Liver (tissue), 3 donors: ENCODE measurements at regions not wholly inside any gene's neighbourhood (a gene's known extent, or its start where the extent isn't known, plus 50 kb on each side); places are given as distances from the start of the nearest gene placed in this dataset.

Experiments
- CTCF ChIP-seq: fragments of 150-350 bp; IDR thresholded peaks from 2 replicates; pipeline ENCODE4 v1.5.1; 2017; ENCODE audit warnings: improper control_type of control experiment, low read depth, low read length; ENCODE audit not compliant: missing input control
- FOXA1 ChIP-seq: IDR thresholded peaks from 2 replicates; pipeline ENCODE4 v1.6.1; 2016; ENCODE audit warnings: antibody characterized with exemption
- RAD21 ChIP-seq, 2 donors: IDR thresholded peaks; 2 replicates each; pipeline ENCODE4 v1.6.1; 2016; ENCODE audit warnings: antibody characterized with exemption in 2 of 2, mild to moderate bottlenecking in 2 of 2
- SP1 ChIP-seq: IDR thresholded peaks from 2 replicates; pipeline ENCODE4 v1.6.1; 2018; ENCODE audit warnings: antibody characterized with exemption, mild to moderate bottlenecking
- TAF1 ChIP-seq: conservative IDR thresholded peaks from 2 replicates; pipeline ENCODE4 v1.6.1; 2016; ENCODE audit warnings: antibody characterized with exemption, mild to moderate bottlenecking
- YY1 ChIP-seq: IDR thresholded peaks from 2 replicates; pipeline ENCODE4 v1.6.1; 2016; ENCODE audit warnings: antibody characterized with exemption, mild to moderate bottlenecking
- ZBTB33 ChIP-seq: IDR thresholded peaks from 2 replicates; pipeline ENCODE4 v1.6.1; 2016; ENCODE audit warnings: antibody characterized with exemption
- TF ChIP-seq, protein P1 (sequence below): IDR thresholded peaks from 2 replicates; pipeline ENCODE4 v1.6.1; 2016; ENCODE audit warnings: antibody characterized with exemption, mild to moderate bottlenecking
- donor health status: healthy.
- donor health status: healthy.

DNA sequence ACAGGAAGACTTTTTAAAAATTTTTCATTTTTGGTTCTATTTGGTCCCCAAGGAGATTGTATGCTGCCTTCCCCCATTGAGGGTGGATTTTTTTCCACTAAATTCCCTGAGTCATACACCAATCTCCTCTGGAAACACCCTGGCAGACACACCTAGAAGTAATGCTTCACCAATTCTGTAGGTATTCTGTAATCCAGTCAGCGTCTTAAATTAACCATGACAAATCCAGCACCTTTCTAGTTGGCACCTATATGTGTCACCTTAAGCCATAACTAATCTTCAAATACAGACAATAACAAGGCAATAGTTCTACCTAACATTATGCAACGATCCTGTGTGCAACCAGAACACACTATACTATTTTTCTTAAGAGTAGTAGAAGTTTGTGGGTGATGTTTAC lies 459.1 kb upstream of the NDN start:
- TF ChIP-seq, protein P1, sequence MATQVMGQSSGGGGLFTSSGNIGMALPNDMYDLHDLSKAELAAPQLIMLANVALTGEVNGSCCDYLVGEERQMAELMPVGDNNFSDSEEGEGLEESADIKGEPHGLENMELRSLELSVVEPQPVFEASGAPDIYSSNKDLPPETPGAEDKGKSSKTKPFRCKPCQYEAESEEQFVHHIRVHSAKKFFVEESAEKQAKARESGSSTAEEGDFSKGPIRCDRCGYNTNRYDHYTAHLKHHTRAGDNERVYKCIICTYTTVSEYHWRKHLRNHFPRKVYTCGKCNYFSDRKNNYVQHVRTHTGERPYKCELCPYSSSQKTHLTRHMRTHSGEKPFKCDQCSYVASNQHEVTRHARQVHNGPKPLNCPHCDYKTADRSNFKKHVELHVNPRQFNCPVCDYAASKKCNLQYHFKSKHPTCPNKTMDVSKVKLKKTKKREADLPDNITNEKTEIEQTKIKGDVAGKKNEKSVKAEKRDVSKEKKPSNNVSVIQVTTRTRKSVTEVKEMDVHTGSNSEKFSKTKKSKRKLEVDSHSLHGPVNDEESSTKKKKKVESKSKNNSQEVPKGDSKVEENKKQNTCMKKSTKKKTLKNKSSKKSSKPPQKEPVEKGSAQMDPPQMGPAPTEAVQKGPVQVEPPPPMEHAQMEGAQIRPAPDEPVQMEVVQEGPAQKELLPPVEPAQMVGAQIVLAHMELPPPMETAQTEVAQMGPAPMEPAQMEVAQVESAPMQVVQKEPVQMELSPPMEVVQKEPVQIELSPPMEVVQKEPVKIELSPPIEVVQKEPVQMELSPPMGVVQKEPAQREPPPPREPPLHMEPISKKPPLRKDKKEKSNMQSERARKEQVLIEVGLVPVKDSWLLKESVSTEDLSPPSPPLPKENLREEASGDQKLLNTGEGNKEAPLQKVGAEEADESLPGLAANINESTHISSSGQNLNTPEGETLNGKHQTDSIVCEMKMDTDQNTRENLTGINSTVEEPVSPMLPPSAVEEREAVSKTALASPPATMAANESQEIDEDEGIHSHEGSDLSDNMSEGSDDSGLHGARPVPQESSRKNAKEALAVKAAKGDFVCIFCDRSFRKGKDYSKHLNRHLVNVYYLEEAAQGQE: no peak
- no peak for TF ChIP-seq CTCF
- TF ChIP-seq RAD21 (IDR thresholded peaks at IDR 0.05): no peak
- no peak for TF ChIP-seq YY1
- no peak for TF ChIP-seq TAF1
- TF ChIP-seq SP1: no peak
- TF ChIP-seq FOXA1: no peak
- TF ChIP-seq ZBTB33: no peak
